ENCODE measurements at regions not wholly inside any gene's neighbourhood (a gene's known extent, or its start where the extent isn't known, plus 50 kb on each side); places are given as distances from the start of the nearest gene placed in this dataset.

DNA sequence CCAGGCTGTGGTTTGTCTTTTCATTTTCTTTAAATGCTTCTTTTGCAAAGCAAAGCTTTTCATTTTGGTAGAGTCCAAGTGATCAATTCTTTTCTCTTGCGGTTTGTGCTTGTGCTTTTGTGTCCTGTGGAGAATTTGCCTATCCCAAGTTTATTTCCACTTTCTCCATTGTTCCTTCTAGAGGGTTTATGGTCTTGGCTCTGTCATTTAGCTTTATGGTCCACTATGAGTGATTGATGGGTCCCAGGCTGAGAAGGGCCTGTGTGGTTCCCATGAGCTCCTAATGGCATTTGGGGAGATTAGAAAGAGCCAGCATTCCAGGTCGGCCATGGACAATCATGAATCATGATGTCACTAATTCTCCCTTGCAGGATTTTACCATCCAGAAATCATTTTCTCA lies 86.5 kb downstream of the CPZ start:
- H3K4me3 ChIP-seq (ENCODE audit: extremely low read depth in 1 of 4, insufficient read depth in 2 of 4, low read depth in 3 of 4, low read length in 4 of 4): no peak overlapping the region
- FAIRE-seq: no peak
- no peak overlapping the region for H2BK20ac ChIP-seq (ENCODE audit: low read length)
- TF ChIP-seq, protein P1, sequence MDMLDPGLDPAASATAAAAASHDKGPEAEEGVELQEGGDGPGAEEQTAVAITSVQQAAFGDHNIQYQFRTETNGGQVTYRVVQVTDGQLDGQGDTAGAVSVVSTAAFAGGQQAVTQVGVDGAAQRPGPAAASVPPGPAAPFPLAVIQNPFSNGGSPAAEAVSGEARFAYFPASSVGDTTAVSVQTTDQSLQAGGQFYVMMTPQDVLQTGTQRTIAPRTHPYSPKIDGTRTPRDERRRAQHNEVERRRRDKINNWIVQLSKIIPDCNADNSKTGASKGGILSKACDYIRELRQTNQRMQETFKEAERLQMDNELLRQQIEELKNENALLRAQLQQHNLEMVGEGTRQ (IDR thresholded peaks at IDR 0.05; ENCODE audit: low read length): no peak
- TF ChIP-seq HDAC2 (IDR thresholded peaks at IDR 0.05; ENCODE audit: borderline replicate concordance in 1 of 2, low read depth in 2 of 2, low read length in 2 of 2): no peak
- TF ChIP-seq FOSL1 (IDR thresholded peaks at IDR 0.05; ENCODE audit: insufficient read depth, low read depth, low read length): no peak
- TF ChIP-seq CTBP2 (IDR thresholded peaks at IDR 0.05; ENCODE audit: borderline replicate concordance, insufficient read depth, insufficient read length, low read length): no peak
- no peak for TF ChIP-seq CHD2 (IDR thresholded peaks at IDR 0.05; ENCODE audit: low read length)
- TF ChIP-seq JUND (IDR thresholded peaks at IDR 0.05; ENCODE audit: low read length): no peak
- no peak for TF ChIP-seq EP300 (IDR thresholded peaks at IDR 0.05; ENCODE audit: borderline replicate concordance in 1 of 2, low read depth in 2 of 2, low read length in 2 of 2)
- no peak for TF ChIP-seq POU5F1 (IDR thresholded peaks at IDR 0.05; ENCODE audit: low read depth, low read length)
- no peak for TF ChIP-seq TCF12 (IDR thresholded peaks at IDR 0.05; ENCODE audit: low read depth, low read length)
- no peak for TF ChIP-seq YY1 (IDR thresholded peaks at IDR 0.05; ENCODE audit: low read depth, low read length)
- TF ChIP-seq, protein P2, sequence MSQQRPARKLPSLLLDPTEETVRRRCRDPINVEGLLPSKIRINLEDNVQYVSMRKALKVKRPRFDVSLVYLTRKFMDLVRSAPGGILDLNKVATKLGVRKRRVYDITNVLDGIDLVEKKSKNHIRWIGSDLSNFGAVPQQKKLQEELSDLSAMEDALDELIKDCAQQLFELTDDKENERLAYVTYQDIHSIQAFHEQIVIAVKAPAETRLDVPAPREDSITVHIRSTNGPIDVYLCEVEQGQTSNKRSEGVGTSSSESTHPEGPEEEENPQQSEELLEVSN (IDR thresholded peaks at IDR 0.05): no peak
- no peak for TF ChIP-seq RBBP5 (IDR thresholded peaks at IDR 0.05; ENCODE audit: borderline replicate concordance, low read depth, low read length)
- no peak for TF ChIP-seq POLR2A (IDR thresholded peaks at IDR 0.05; ENCODE audit: control extremely low read depth in 1 of 2, low read depth in 2 of 2, low read length in 2 of 2)
- no peak overlapping the region for H2BK12ac ChIP-seq (ENCODE audit: low read depth, low read length)
- no peak overlapping the region for H3K4me2 ChIP-seq (ENCODE audit: insufficient read depth in 1 of 2, low read depth in 2 of 2, low read length in 2 of 2)
- WGBS, 2 experiments (ENCODE audit: extremely low coverage in 1 of 2, insufficient coverage in 1 of 2, insufficient read length in 1 of 2, insufficient replicate concordance in 2 of 2, low coverage in 1 of 2, low lambda C conversion rate in 2 of 2, missing lambda C conversion rate in 1 of 2): 88% methylated on average over 2 of the region's 2 CpGs; no CpG with 5 or more reads in 1 of the 2 experiments
- H4K8ac ChIP-seq (ENCODE audit: extremely low read depth, insufficient read depth, low read length): no peak overlapping the region
- H4K5ac ChIP-seq (ENCODE audit: insufficient read length, low read depth, low read length): no peak overlapping the region
- no peak overlapping the region for H3K4ac ChIP-seq (replicated peaks; ENCODE audit: insufficient read length, low read depth, low read length)
- no peaks in the 10 kb centered on the region for H3K27me3 ChIP-seq (replicated peaks in 1 of 4; ENCODE audit: control insufficient read depth in 3 of 4, extremely low read depth in 1 of 4, insufficient read depth in 3 of 4, low read length in 3 of 4)
- no peaks in the 10 kb centered on the region for H3K79me2 ChIP-seq (ENCODE audit: control insufficient read depth in 1 of 2, insufficient read depth in 2 of 2, low read length in 2 of 2)
- no peak for DNase-seq (ENCODE audit: low read depth in 1 of 2, low spot score in 2 of 2)
- H2BK120ac ChIP-seq (replicated peaks; ENCODE audit: low read depth, low read length): no peak overlapping the region
- no peak overlapping the region for H3K27ac ChIP-seq (ENCODE audit: low read depth, low read length)
- CTCF ChIA-PET (ENCODE audit: partially characterized antibody): interaction anchor here (0.5 to 2.6 kb wide), 5 partner anchors 9 to 209 kb away, joined by 3 to 21 read pairs (median 3); no protein-coding TSS in a partner anchor
- H2AFZ ChIP-seq (ENCODE audit: low read length): no peak overlapping the region
- H2BK15ac ChIP-seq (ENCODE audit: low read length): no peak overlapping the region
- no peak overlapping the region for H2BK5ac ChIP-seq (ENCODE audit: low read depth, low read length)
- H3K9ac ChIP-seq (replicated peaks in 1 of 4; ENCODE audit: extremely low read depth in 1 of 4, low read depth in 3 of 4, low read length in 3 of 4): no peak overlapping the region
- no peaks in the 10 kb centered on the region for H3K9me3 ChIP-seq (ENCODE audit: insufficient read depth in 2 of 2, low read depth in 1 of 2, low read length in 1 of 2)
- POLR2A ChIA-PET (ENCODE audit: partially characterized antibody): no interaction called here
- H4K91ac ChIP-seq (replicated peaks; ENCODE audit: insufficient read length, low read length): no peak overlapping the region
- no peak overlapping the region for H3K23ac ChIP-seq (ENCODE audit: insufficient read length)
- H3K79me1 ChIP-seq (ENCODE audit: low read depth, low read length): no peaks in the 10 kb centered on the region
- no peaks in the 10 kb centered on the region for H3K4me1 ChIP-seq (replicated peaks in 1 of 4; ENCODE audit: control insufficient read depth in 3 of 4, insufficient read depth in 4 of 4, low read length in 3 of 4)
- H3K56ac ChIP-seq (replicated peaks; ENCODE audit: insufficient read length, low read depth, low read length): no peak overlapping the region
- H3K18ac ChIP-seq (ENCODE audit: extremely low read depth, low read length): no peak overlapping the region
- no peak overlapping the region for H2AK5ac ChIP-seq (ENCODE audit: low read depth, low read length)
- H3K36me3 ChIP-seq (ENCODE audit: control insufficient read depth in 2 of 4, insufficient read depth in 4 of 4, low read length in 3 of 4): no peaks in the 10 kb centered on the region
- no peak overlapping the region for H3K14ac ChIP-seq (ENCODE audit: insufficient read length)
- peaks cover 0 to 4% of the 10 kb centered on the region in 2 experiments for H4K20me1 ChIP-seq (replicated peaks in 1 of 2; ENCODE audit: control insufficient read depth in 1 of 2, insufficient read depth in 2 of 2, low read length in 2 of 2)
- peaks cover 8% of the 10 kb centered on the region; the same call in 1 of the 2 replicates for H3K23me2 ChIP-seq (ENCODE audit: low read depth, low read length)

All from H1 (cell line).